K562 (cell line): ENCODE measurements at regions not wholly inside any gene's neighbourhood (a gene's known extent, or its start where the extent isn't known, plus 50 kb on each side); places are given as distances from the start of the nearest gene placed in this dataset.

ENCODE experiments used
- ATAC-seq: fragments of 200-7000 bp; cut with Tn5 transposase; 3 replicates; pipeline ENCODE4 v1.9.1; 2020; ENCODE audit warnings: moderate library complexity
- BruUV-seq: library from RNA; stranded (reverse); fragments of 400-500 nt; replicated peaks from 2 replicates; lab custom pipeline; 2021; lab: Mats Ljungman, UMichigan
- CTCF ChIA-PET: fragments of 300-600 bp; formaldehyde crosslinking; extraction: SDS; loops from one replicate; lab custom pipeline; 2021; ENCODE audit warnings: low intra/inter-chr PET ratio; lab: Yijun Ruan, JAX
- POLR2A ChIA-PET: fragments of 300-600, 350-650 bp; sonication (Branson Sonifier 250); formaldehyde crosslinking; extraction: SDS; loops from one replicate; lab custom pipeline; 2021; ENCODE audit warnings: antibody characterized with exemption, inconsistent platforms; lab: Yijun Ruan, JAX
- DNase-seq, 4 experiments: peaks; one replicate each; pipeline versions ENCODE4 v3.0.0 to v3.0.0-alpha.2; 2011 to 2018; ENCODE audit warnings: low spot score in 3 of 4, mixed read lengths in 3 of 4; ENCODE audit errors: extremely low read depth in 1 of 4
- FAIRE-seq: peaks from 2 replicates; lab custom pipeline; 2011; peaks lifted over from hg19 to GRCh38; lab: Jason Lieb, UNC
- H2AFZ ChIP-seq: 2 replicates; pipeline ENCODE4 v1.6.0; 2011; ENCODE audit warnings: low read depth, low read length, control low read depth, inconsistent platforms
- H3K27ac ChIP-seq: fragments of 200-600 bp; 3 replicates; pipeline ENCODE4 v1.8.0; 2011; ENCODE audit warnings: low read depth, mild to moderate bottlenecking, control low read depth, inconsistent platforms, low read length, moderate library complexity, mixed read lengths; ENCODE audit errors: extremely low read depth
- H3K27me3 ChIP-seq, 2 experiments: fragments of 300-600 bp in 1 of 2; 2 replicates in 1 of 2; 3 replicates in 1 of 2; pipeline versions ENCODE4 v1.6.0 to v1.8.0; 2011; ENCODE audit warnings: inconsistent platforms in 2 of 2, low read length in 2 of 2, mild to moderate bottlenecking in 1 of 2, mixed read lengths in 1 of 2, moderate library complexity in 1 of 2; ENCODE audit not compliant: control insufficient read depth in 2 of 2, insufficient read depth in 2 of 2
- H3K36me3 ChIP-seq: fragments of 300-600 bp; 3 replicates; pipeline ENCODE4 v1.8.0; 2011; ENCODE audit warnings: mild to moderate bottlenecking, low read length, inconsistent platforms; ENCODE audit not compliant: control insufficient read depth, insufficient read depth
- H3K4me1 ChIP-seq, 2 experiments: fragments of 200-600 bp in 1 of 2; replicated peaks in 1 of 2; 2 replicates in 1 of 2; 3 replicates in 1 of 2; pipeline versions ENCODE4 v1.5.1 to v1.8.0; 2011; ENCODE audit warnings: inconsistent platforms in 2 of 2, low read length in 2 of 2, mild to moderate bottlenecking in 1 of 2, mixed read lengths in 1 of 2, moderate library complexity in 1 of 2; ENCODE audit not compliant: control insufficient read depth in 2 of 2, insufficient read depth in 2 of 2
- H3K4me2 ChIP-seq: 2 replicates; pipeline ENCODE4 v1.6.1; 2011; ENCODE audit warnings: low read length, control low read depth, inconsistent platforms, mixed read lengths; ENCODE audit not compliant: insufficient read depth
- H3K4me3 ChIP-seq: fragments of 200-600 bp; sonication (generic), shearing (Covaris generic); 2 replicates; pipeline ENCODE4 v1.5.1; 2016; ENCODE audit warnings: control low read depth, inconsistent platforms
- H3K79me2 ChIP-seq: fragments of 200-600 bp; 3 replicates; pipeline ENCODE4 v1.8.0; 2011; ENCODE audit warnings: low read length, inconsistent platforms; ENCODE audit not compliant: control insufficient read depth, insufficient read depth
- H3K9ac ChIP-seq, 2 experiments: 2 replicates each; pipeline versions ENCODE4 v1.6.0 to v1.6.1; 2011; ENCODE audit warnings: low read depth in 2 of 2, low read length in 2 of 2, control low read depth in 1 of 2, inconsistent platforms in 1 of 2, mild to moderate bottlenecking in 1 of 2, mixed read lengths in 1 of 2; ENCODE audit not compliant: insufficient read depth in 1 of 2
- H3K9me1 ChIP-seq: one replicate; pipeline ENCODE4 v1.6.0; 2011; ENCODE audit warnings: inconsistent platforms, mild to moderate bottlenecking, low read length, moderate library complexity; ENCODE audit not compliant: control insufficient read depth, insufficient read depth
- H3K9me3 ChIP-seq: replicated peaks from 2 replicates; pipeline ENCODE4 v1.5.1; 2011; ENCODE audit warnings: low read depth, low read length, inconsistent platforms; ENCODE audit not compliant: control insufficient read depth, insufficient read depth
- H4K20me1 ChIP-seq: replicated peaks from 2 replicates; pipeline ENCODE4 v1.6.1; 2011; ENCODE audit warnings: low read length, inconsistent platforms, mixed read lengths; ENCODE audit not compliant: control insufficient read depth, insufficient read depth
- BRCA1 ChIP-seq, 2 experiments: fragments of 450-650 bp in 1 of 2; sonication (generic) in 1 of 2; formaldehyde crosslinking in 1 of 2; IDR thresholded peaks; 2 replicates each; pipeline versions ENCODE4 v1.5.0 to v1.6.1; 2017 to 2020; ENCODE audit warnings: mild to moderate bottlenecking in 1 of 2, missing genetic modification reagents in 1 of 2
- CEBPG ChIP-seq, 3 experiments: fragments of 200-800 bp in 1 of 3; sonication (Bioruptor generic) in 1 of 3; sonication (generic) in 1 of 3; formaldehyde crosslinking in 1 of 3; IDR thresholded peaks in 2 of 3; conservative IDR thresholded peaks in 1 of 3; 2 replicates each; pipeline versions ENCODE4 v1.6.1 to v1.8.0; 2016 to 2022; ENCODE audit warnings: missing compliant biosample characterization in 2 of 3, missing genetic modification characterization in 2 of 3, mild to moderate bottlenecking in 1 of 3, missing genetic modification reagents in 1 of 3
- CTBP1 ChIP-seq: fragments of 450-650 bp; IDR thresholded peaks from 2 replicates; pipeline ENCODE4 v1.6.1; 2016; ENCODE audit warnings: borderline replicate concordance
- DEAF1 ChIP-seq: fragments of 450-650 bp; formaldehyde crosslinking; IDR thresholded peaks from 2 replicates; pipeline ENCODE4 v1.4.0; 2020; ENCODE audit warnings: mild to moderate bottlenecking, moderate library complexity
- ETV5 ChIP-seq: sonication (generic); formaldehyde crosslinking; IDR thresholded peaks from 2 replicates; pipeline ENCODE4 v1.4.0; 2020; ENCODE audit warnings: low read depth, mild to moderate bottlenecking, missing genetic modification reagents
- GATAD2B ChIP-seq: fragments of 450-650 bp; IDR thresholded peaks from 2 replicates; pipeline ENCODE4 v1.6.1; 2017; ENCODE audit warnings: mild to moderate bottlenecking, borderline replicate concordance
- HMGN3 ChIP-seq: IDR thresholded peaks from 2 replicates; pipeline ENCODE4 v1.6.1; 2011; ENCODE audit warnings: borderline replicate concordance, low read depth, mild to moderate bottlenecking, mixed read lengths, low read length; ENCODE audit not compliant: insufficient read length; ENCODE audit errors: extremely low read depth
- IRF2 ChIP-seq: sonication (generic); formaldehyde crosslinking; IDR thresholded peaks from 2 replicates; pipeline ENCODE4 v1.8.1; 2022; ENCODE audit warnings: mild to moderate bottlenecking, missing genetic modification reagents
- MCM5 ChIP-seq: fragments of 450-650 bp; IDR thresholded peaks from 2 replicates; pipeline ENCODE4 v1.6.1; 2016; ENCODE audit warnings: low read depth
- MEF2A ChIP-seq: IDR thresholded peaks from 2 replicates; pipeline ENCODE4 v1.6.1; 2011; ENCODE audit warnings: low read depth, mild to moderate bottlenecking, low read length, moderate library complexity; ENCODE audit not compliant: control insufficient read depth
- NCOA2 ChIP-seq, 2 experiments: fragments of 450-650 bp; IDR thresholded peaks; 2 replicates each; pipeline ENCODE4 v1.6.1; 2018; ENCODE audit warnings: mild to moderate bottlenecking in 2 of 2, moderate library complexity in 1 of 2; ENCODE audit not compliant: partially characterized antibody in 2 of 2
- NR4A1 ChIP-seq, 2 experiments: fragments of 250-450 bp in 1 of 2; fragments of 450-650 bp in 1 of 2; sonication (Bioruptor Pico) in 1 of 2; IDR thresholded peaks; 2 replicates each; pipeline versions ENCODE4 v1.4.0 to v1.6.1; 2016 to 2020; ENCODE audit warnings: mild to moderate bottlenecking in 2 of 2, missing compliant biosample characterization in 1 of 2, missing genetic modification characterization in 1 of 2, moderate library complexity in 1 of 2
- POLR2A ChIP-seq: fragments of 450-650 bp; conservative IDR thresholded peaks from 2 replicates; pipeline ENCODE4 v1.6.1; 2016
- SNRNP70 ChIP-seq: fragments of 200-400 bp; formaldehyde crosslinking; optimal IDR thresholded peaks from 2 replicates; pipeline ENCODE3; 2017; ENCODE audit warnings: low read depth, low read length
- ZNF12 ChIP-seq: sonication (generic); formaldehyde crosslinking; IDR thresholded peaks from 2 replicates; pipeline ENCODE4 v1.4.0; 2020; ENCODE audit warnings: mild to moderate bottlenecking, missing genetic modification reagents
- ZNF165 ChIP-seq: fragments of 250-450 bp; sonication (Bioruptor Pico); IDR thresholded peaks from 2 replicates; pipeline ENCODE4 v1.4.0; 2020; ENCODE audit warnings: borderline replicate concordance
- ZNF384 ChIP-seq: IDR thresholded peaks from 2 replicates; pipeline ENCODE4 v1.6.1; 2012; ENCODE audit warnings: low read depth, low read length, improper control_type of control experiment
- ZNF41 ChIP-seq: fragments of 250-450 bp; sonication (Bioruptor Pico); conservative IDR thresholded peaks from 2 replicates; pipeline ENCODE4 v1.4.0; 2020; ENCODE audit warnings: mild to moderate bottlenecking
- ZNF764 ChIP-seq: fragments of 250-450 bp; sonication (Bioruptor Pico); IDR thresholded peaks from 2 replicates; pipeline ENCODE4 v1.4.0; 2020; ENCODE audit warnings: low read depth, mild to moderate bottlenecking, moderate library complexity
- WGBS: fragments of 100-300 bp; shearing (Covaris generic); methylation state at CpG from one replicate; pipeline ENCODE4 v1.1.6; 2016; ENCODE audit warnings: low coverage, mixed read lengths; ENCODE audit not compliant: insufficient coverage; ENCODE audit errors: missing lambda C conversion rate; 5-methylcytosine and 5-hydroxymethylcytosine counted together
- in situ Hi-C: fragments of 300-500 bp; cut with MboI; formaldehyde crosslinking; loops from 4 replicates; pipeline ENCODE4 v1.15.0; 2018; ENCODE audit warnings: inconsistent platforms, mixed read lengths
- intact Hi-C: fragments of 100-400 bp; cut with micrococcal nuclease; formaldehyde crosslinking; loops from 2 replicates; pipeline ENCODE4 v1.14.2; 2022
- TF ChIP-seq, protein P1 (sequence below), 2 experiments: fragments of 250-450 bp in 1 of 2; fragments of 450-650 bp in 1 of 2; sonication (Bioruptor Pico) in 1 of 2; IDR thresholded peaks; 2 replicates each; pipeline versions ENCODE4 v1.6.1 to v1.8.0; 2016 to 2021; ENCODE audit warnings: mild to moderate bottlenecking in 2 of 2, moderate library complexity in 2 of 2, missing compliant biosample characterization in 1 of 2, missing genetic modification characterization in 1 of 2

DNA sequence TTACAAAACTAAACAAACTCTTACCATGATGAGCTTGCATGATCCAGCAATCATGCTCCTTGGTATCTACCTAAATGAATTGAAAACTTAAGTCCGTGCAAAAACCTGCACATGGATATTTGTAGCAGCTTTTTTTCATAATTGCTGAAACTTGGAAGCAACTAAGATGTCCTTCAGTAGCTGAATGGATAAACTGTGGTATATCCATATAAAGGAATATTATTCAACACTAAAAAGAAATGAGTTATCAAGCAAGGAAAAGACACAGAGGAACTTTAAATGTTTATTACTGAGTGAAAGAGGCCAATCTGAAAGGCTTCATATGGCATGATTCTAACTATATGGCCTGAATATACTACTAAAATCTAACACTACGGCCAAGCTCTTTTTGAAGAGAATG, 139.1 kb upstream of the ZNF608 start:
- H3K9ac ChIP-seq, result no peak overlapping the region
- TF ChIP-seq MCM5 (no peak), DEAF1 (CRISPR knock-in tag) (no peak), ETV5 (no peak), ZNF41 (CRISPR knock-in tag) (no peak), ZNF384 (no peak), CEBPG (CRISPR knock-in tag; IDR thresholded peaks at IDR 0.05) (no peak), CEBPG (tag; conservative IDR thresholded peaks at IDR 0.05 in 1 of 2, IDR thresholded peaks at IDR 0.05 in 1 of 2) (no peak), MEF2A (no peak), IRF2 (CRISPR knock-in tag) (no peak), ZNF165 (CRISPR knock-in tag) (no peak), NR4A1 (CRISPR knock-in tag; IDR thresholded peaks at IDR 0.05) (no peak), NR4A1 (tag; IDR thresholded peaks at IDR 0.05) (no peak), NCOA2 (IDR thresholded peaks at IDR 0.05; ENCODE audit: partially characterized antibody in 2 of 2) (no peak), HMGN3 (no peak), BRCA1 (IDR thresholded peaks at IDR 0.05) (no peak), BRCA1 (CRISPR knock-in tag; IDR thresholded peaks at IDR 0.05) (no peak), GATAD2B (no peak), POLR2A (no peak), CTBP1 (no peak), SNRNP70 (no peak), ZNF12 (no peak), ZNF764 (CRISPR knock-in tag) (no peak)
- TF ChIP-seq, protein P1, sequence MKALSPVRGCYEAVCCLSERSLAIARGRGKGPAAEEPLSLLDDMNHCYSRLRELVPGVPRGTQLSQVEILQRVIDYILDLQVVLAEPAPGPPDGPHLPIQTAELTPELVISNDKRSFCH (CRISPR knock-in tag; IDR thresholded peaks at IDR 0.05), result no peak
- TF ChIP-seq, protein P1 (tag; IDR thresholded peaks at IDR 0.05), result no peak
- TF ChIP-seq, all 486 proteins: peak for 0
- Histone ChIP-seq H3K27me3 (no peaks in the 10 kb centered on the region), H3K9me1 (no peaks in the 10 kb centered on the region), H3K4me1 (no peaks in the 10 kb centered on the region), H2AFZ (no peak overlapping the region), H3K27ac (no peak overlapping the region), H3K9me3 (no peaks in the 10 kb centered on the region), H3K79me2 (no peaks in the 10 kb centered on the region), H4K20me1 (no peaks in the 10 kb centered on the region), H3K36me3 (no peaks in the 10 kb centered on the region), H3K4me2 (no peak overlapping the region), H3K4me3 (no peak overlapping the region)
- BruUV-seq, result no TSS peak
- in situ Hi-C loops (no loop called here), intact Hi-C loops (no loop called here)
- FAIRE-seq (no peak), ATAC-seq (no peak), DNase-seq (no peak)
- 28% methylated on average over 2 of the region's 2 CpGs for WGBS
- POLR2A ChIA-PET, result no interaction called here
- CTCF ChIA-PET, result no interaction called here
